Gastrocnemius medialis (tissue), 4 donors: ENCODE measurements at regions not wholly inside any gene's neighbourhood (a gene's known extent, or its start where the extent isn't known, plus 50 kb on each side); places are given as distances from the start of the nearest gene placed in this dataset.

ENCODE experiments used
- CTCF ChIP-seq, 5 experiments: fragments of 450-650 bp in 3 of 5; fragments of 200-600 bp in 2 of 5; sonication (generic) in 2 of 5; IDR thresholded peaks in 4 of 5; conservative IDR thresholded peaks in 1 of 5; 1 replicate in 4 of 5; 2 replicates in 1 of 5; pipeline ENCODE4 v1.5.1; 2016 to 2019; ENCODE audit warnings: antibody characterized with exemption in 5 of 5, mild to moderate bottlenecking in 3 of 5, moderate library complexity in 3 of 5
- POLR2A ChIP-seq, 2 donors: fragments of 450-650 bp; IDR thresholded peaks; one replicate each; pipeline ENCODE4 v1.6.1; 2017; ENCODE audit warnings: antibody characterized with exemption in 2 of 2, mild to moderate bottlenecking in 2 of 2, moderate library complexity in 2 of 2

GRCh38 chr2:139159177-139159576 is 379.0 kb upstream of the NXPH2 start:
- TF ChIP-seq CTCF (IDR thresholded peaks at IDR 0.05 in 4 of 5, conservative IDR thresholded peaks at IDR 0.05 in 1 of 5): no peak
- TF ChIP-seq POLR2A (IDR thresholded peaks at IDR 0.05): no peak
